HG02678 (cell line): ENCODE measurements at regions not wholly inside any gene's neighbourhood (a gene's known extent, or its start where the extent isn't known, plus 50 kb on each side); places are given as distances from the start of the nearest gene placed in this dataset.

Experiments used
- ATAC-seq: cut with Tn5 transposase; IDR thresholded peaks from one replicate; pipeline ENCODE4 v1.9.1; 2021; ENCODE audit warnings: mild to moderate bottlenecking, moderate library complexity; ENCODE audit not compliant: unreplicated experiment

- no peak for ATAC-seq
These were observed 186.2 kb downstream of the ERMARD start for GRCh38 chr6:169937389-169938261.

- no peak for ATAC-seq
These were observed 185.0 kb downstream of the ERMARD start for GRCh38 chr6:169936355-169936975.

GRCh38 chr6:169935861-169936260 is 184.4 kb downstream of the ERMARD start:
- ATAC-seq: no peak

- ATAC-seq: no peak
These were observed 183.9 kb downstream of the ERMARD start for GRCh38 chr6:169935348-169935718.

- ATAC-seq: no peak
These were observed 183.4 kb downstream of the ERMARD start for GRCh38 chr6:169934699-169935347.

- ATAC-seq: no peak
These were observed 182.6 kb downstream of the ERMARD start for GRCh38 chr6:169933839-169934698.

GRCh38 chr6:169933251-169933821 is 181.9 kb downstream of the ERMARD start:
- ATAC-seq: no peak

- no peak for ATAC-seq
These were observed 181.1 kb downstream of the ERMARD start for GRCh38 chr6:169932491-169932890.

- no peak for ATAC-seq
These were observed 179.8 kb downstream of the ERMARD start for GRCh38 chr6:169931261-169931660.

GRCh38 chr6:169930799-169931198 is 179.4 kb downstream of the ERMARD start:
- no peak for ATAC-seq

GRCh38 chr6:169927711-169928110 is 176.3 kb downstream of the ERMARD start:
- no peak for ATAC-seq

- no peak for ATAC-seq
These were observed 175.4 kb downstream of the ERMARD start for GRCh38 chr6:169926617-169927417.

- ATAC-seq: no peak
These were observed 172.3 kb downstream of the ERMARD start for GRCh38 chr6:169923468-169924464.

- ATAC-seq: no peak
These were observed 170.7 kb downstream of the ERMARD start for GRCh38 chr6:169921853-169922824.

- no peak for ATAC-seq
These were observed 169.8 kb downstream of the ERMARD start for GRCh38 chr6:169921217-169921616.

- ATAC-seq: no peak
These were observed 169.1 kb downstream of the ERMARD start for GRCh38 chr6:169920359-169921020.
